ENCODE measurements at regions not wholly inside any gene's neighbourhood (a gene's known extent, or its start where the extent isn't known, plus 50 kb on each side); places are given as distances from the start of the nearest gene placed in this dataset.

DNA sequence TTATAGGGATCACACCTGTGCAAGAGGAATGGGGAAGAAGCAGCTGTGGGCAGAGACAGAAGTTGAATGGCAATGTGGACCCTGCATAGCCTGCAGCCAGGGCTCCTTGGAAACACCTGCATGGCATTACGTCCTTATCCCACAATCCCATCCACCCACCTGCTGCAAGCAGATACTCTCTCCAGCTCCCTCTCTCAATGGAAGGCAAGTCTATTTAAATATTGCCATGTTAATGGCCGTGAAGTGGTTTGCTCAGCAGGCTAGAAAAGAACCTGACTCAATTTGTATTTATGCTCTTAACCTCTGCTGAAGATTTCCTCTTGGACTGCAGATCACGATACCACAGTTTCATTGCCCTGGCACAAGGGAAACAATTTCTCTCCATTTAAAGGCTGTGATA is 417.0 kb downstream of the TYW1 start:
- ChIA-PET POLR2A (no interaction called here), CTCF (interaction anchor here (1.4 kb wide), 1 partner anchor 42 kb away, joined by 3 read pairs; no protein-coding TSS in a partner anchor)
- no peak for TF ChIP-seq CTCF (IDR thresholded peaks at IDR 0.05; ENCODE audit: insufficient read depth, low read length, missing control alignments)
- DNase-seq (ENCODE audit: low read depth, low spot score) = no peak
- no peak overlapping the region for H3K4me3 ChIP-seq (ENCODE audit: low read depth, low read length)

DNA sequence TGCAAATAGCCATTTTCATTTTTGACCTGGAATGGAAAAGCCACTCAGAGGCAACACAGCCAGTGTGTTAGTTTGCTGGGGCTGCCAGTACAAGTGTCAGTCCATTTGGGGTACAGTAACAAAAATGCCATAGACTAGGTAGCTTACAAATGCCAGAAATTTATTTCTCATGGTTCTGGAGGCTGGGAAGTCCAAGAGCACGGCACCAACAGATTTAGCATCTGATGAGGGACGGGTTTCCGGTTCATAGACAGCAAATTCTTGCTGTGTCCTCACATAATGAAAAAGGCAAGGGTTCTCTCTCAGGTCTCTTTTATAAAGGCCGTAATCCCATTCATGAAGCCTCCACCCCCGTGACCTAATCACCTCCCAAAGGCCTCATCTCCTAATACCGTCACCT is 418.2 kb downstream of the TYW1 start:
- TF ChIP-seq CTCF (IDR thresholded peaks at IDR 0.05; ENCODE audit: insufficient read depth, low read length, missing control alignments) = no peak
- ChIA-PET POLR2A (no interaction called here), CTCF (no interaction called here)
- no peak overlapping the region for H3K4me3 ChIP-seq (ENCODE audit: low read depth, low read length)
- no peak for DNase-seq (ENCODE audit: low read depth, low spot score)

- ChIA-PET CTCF (no interaction called here), POLR2A (no interaction called here)
- no peak for TF ChIP-seq CTCF (IDR thresholded peaks at IDR 0.05; ENCODE audit: insufficient read depth, low read length, missing control alignments)
- DNase-seq (ENCODE audit: low read depth, low spot score) = no peak
- H3K4me3 ChIP-seq (ENCODE audit: low read depth, low read length) = no peak overlapping the region
Measured at GRCh38 chr7:67422601-67423000, 426.0 kb downstream of the TYW1 start.

DNA sequence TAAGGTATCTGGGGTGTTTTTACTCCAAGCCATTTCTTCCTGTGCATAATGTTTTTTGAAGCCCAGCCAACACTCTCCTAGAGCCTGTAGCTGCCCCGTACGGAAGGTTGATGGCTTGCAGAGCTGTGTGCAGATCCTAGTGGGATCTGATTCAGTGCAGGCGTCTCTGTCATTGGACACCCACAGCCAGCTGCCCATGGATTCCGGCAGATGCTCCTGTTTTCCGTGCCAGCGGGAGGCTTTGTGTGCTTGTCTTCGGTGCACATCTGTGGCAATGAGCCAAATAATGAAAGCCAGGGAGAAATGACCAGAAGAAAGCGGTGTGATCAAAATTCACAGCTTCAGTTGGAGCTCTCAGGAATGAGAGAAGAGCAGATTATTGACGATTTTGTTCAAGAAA is 426.4 kb downstream of the TYW1 start:
- TF ChIP-seq CTCF (IDR thresholded peaks at IDR 0.05; ENCODE audit: insufficient read depth, low read length, missing control alignments) = no peak
- DNase-seq (ENCODE audit: low read depth, low spot score) = no peak
- POLR2A ChIA-PET = no interaction called here
- no peak overlapping the region for H3K4me3 ChIP-seq (ENCODE audit: low read depth, low read length)
- CTCF ChIA-PET = interaction anchor here (1.0 kb wide), 1 partner anchor 51 kb away, joined by 4 read pairs; no protein-coding TSS in a partner anchor

DNA sequence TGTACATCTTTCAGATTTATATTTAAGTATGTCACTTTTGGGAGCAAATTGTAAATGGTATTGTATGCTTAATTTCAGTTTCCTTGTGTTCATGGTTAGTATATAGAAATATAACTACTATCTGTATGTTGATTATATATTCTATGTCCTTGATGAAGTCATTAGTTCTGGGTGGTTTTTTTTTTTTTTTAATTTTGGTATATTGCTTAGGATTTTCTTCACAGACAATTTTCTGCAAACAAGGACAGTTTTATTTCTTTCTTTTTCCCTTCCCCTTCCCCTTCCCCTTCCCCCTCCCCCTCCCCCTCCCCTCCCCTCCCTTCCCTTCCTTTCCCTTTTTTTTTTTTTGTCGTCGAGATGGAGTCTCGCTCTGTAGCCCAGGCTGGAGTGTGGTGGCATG is 430.0 kb downstream of the TYW1 start:
- ChIA-PET CTCF (no interaction called here), POLR2A (no interaction called here)
- no peak for TF ChIP-seq CTCF (IDR thresholded peaks at IDR 0.05; ENCODE audit: insufficient read depth, low read length, missing control alignments)
- H3K4me3 ChIP-seq (ENCODE audit: low read depth, low read length) = no peak overlapping the region
- DNase-seq (ENCODE audit: low read depth, low spot score) = no peak

DNA sequence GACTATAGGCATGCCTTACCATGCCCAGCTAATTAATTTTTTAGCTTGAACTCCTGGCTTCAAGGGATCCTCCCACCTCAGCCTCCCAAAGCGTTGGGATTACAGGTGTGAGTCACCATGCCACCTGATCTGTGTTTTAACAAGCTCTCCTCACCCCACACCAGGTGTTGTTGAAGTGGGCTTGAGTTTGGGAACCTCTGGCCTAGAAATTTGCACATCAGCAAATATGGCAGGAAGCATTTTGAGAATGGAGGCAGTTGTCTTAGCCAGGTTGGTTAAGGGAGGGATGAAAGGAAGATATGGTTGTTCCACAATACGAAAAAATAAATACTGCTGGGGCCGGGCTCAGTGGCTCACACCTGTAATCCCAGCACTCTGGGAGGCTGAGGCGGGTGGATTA is 433.1 kb downstream of the TYW1 start:
- CTCF ChIA-PET = no interaction called here

More for the DNA sequence above, 433.1 kb downstream of the TYW1 start:
- no peak overlapping the region for H3K4me3 ChIP-seq (ENCODE audit: low read depth, low read length)
- no peak for TF ChIP-seq CTCF (IDR thresholded peaks at IDR 0.05; ENCODE audit: insufficient read depth, low read length, missing control alignments)
- no peak for DNase-seq (ENCODE audit: low read depth, low spot score)
- POLR2A ChIA-PET = no interaction called here
